SK-N-MC (cell line): ENCODE measurements at regions not wholly inside any gene's neighbourhood (a gene's known extent, or its start where the extent isn't known, plus 50 kb on each side); places are given as distances from the start of the nearest gene placed in this dataset.

Experiments
- DNase-seq: peaks from one replicate; pipeline ENCODE4 v3.0.0-alpha.2; 2011; ENCODE audit warnings: low read depth, low spot score
- H3K27ac ChIP-seq: fragments of 200-600 bp; sonication (generic); 2 replicates; pipeline ENCODE4 v1.5.1; 2016; ENCODE audit warnings: mixed run types
- H3K36me3 ChIP-seq: fragments of 200-600 bp; sonication (generic); 2 replicates; pipeline ENCODE4 v1.6.1; 2017; ENCODE audit warnings: antibody characterized with exemption, low read length, mixed read lengths; ENCODE audit not compliant: insufficient read depth
- H3K4me3 ChIP-seq: fragments of 200-600 bp; sonication (generic); 2 replicates; pipeline ENCODE4 v1.5.1; 2016
- H3K9ac ChIP-seq: fragments of 200-600 bp; sonication (generic); 2 replicates; pipeline ENCODE4 v1.8.0; 2017; ENCODE audit warnings: mixed run types, mixed read lengths; ENCODE audit not compliant: insufficient read length
- H3K9me3 ChIP-seq: fragments of 200-600 bp; sonication (generic); 2 replicates; pipeline ENCODE4 v1.6.1; 2017; ENCODE audit warnings: low read depth, mild to moderate bottlenecking, antibody characterized with exemption, low read length, moderate library complexity, mixed read lengths
- EZH2 ChIP-seq: fragments of 200-600 bp; sonication (generic); IDR thresholded peaks from one replicate; pipeline ENCODE4 v1.6.1; 2017; ENCODE audit warnings: antibody characterized with exemption
- FOXP2 ChIP-seq: optimal IDR thresholded peaks from 2 replicates; pipeline ENCODE3; 2011; ENCODE audit warnings: mild to moderate bottlenecking, moderate library complexity; ENCODE audit not compliant: insufficient read depth; ENCODE audit errors: extremely low read length, control extremely low read depth
- POLR2AphosphoS5 ChIP-seq: IDR thresholded peaks from 2 replicates; pipeline ENCODE4 v1.6.1; 2012; ENCODE audit warnings: mild to moderate bottlenecking, low read depth, low read length, borderline replicate concordance

GRCh38 chr12:124487834-124488165 lies 79.6 kb downstream of the NCOR2 start:
- peaks cover 7% of the 10 kb centered on the region; the same call in 1 of the 2 replicates for H3K36me3 ChIP-seq
- H3K9me3 ChIP-seq = no peaks in the 10 kb centered on the region
- no peak for DNase-seq
- no peak overlapping the region for H3K9ac ChIP-seq
- H3K4me3 ChIP-seq = no peak overlapping the region
- no peak for TF ChIP-seq FOXP2
- TF ChIP-seq EZH2 = no peak
- TF ChIP-seq POLR2AphosphoS5 = no peak
- no peak overlapping the region for H3K27ac ChIP-seq

- no peak for DNase-seq
- Histone ChIP-seq H3K36me3 (peaks cover 7% of the 10 kb centered on the region; the same call in 1 of the 2 replicates), H3K9ac (no peak overlapping the region), H3K4me3 (no peak overlapping the region), H3K9me3 (no peaks in the 10 kb centered on the region), H3K27ac (no peak overlapping the region)
- TF ChIP-seq POLR2AphosphoS5 (no peak), EZH2 (no peak), FOXP2 (no peak)
Measured at GRCh38 chr12:124487066-124487833, 80.2 kb downstream of the NCOR2 start.

GRCh38 chr12:124486346-124486963 lies 81.0 kb downstream of the NCOR2 start:
- no peak overlapping the region for H3K9ac ChIP-seq

GRCh38 chr12:124485371-124485770 lies 82.0 kb downstream of the NCOR2 start:
- Histone ChIP-seq H3K4me3 (no peak overlapping the region), H3K27ac (no peak overlapping the region), H3K36me3 (peaks cover 7% of the 10 kb centered on the region; the same call in 1 of the 2 replicates), H3K9ac (no peak overlapping the region), H3K9me3 (no peaks in the 10 kb centered on the region)
- TF ChIP-seq EZH2 (no peak), FOXP2 (no peak), POLR2AphosphoS5 (no peak)
- no peak for DNase-seq

More at GRCh38 chr12:124486346-124486963, 81.0 kb downstream of the NCOR2 start:
- DNase-seq = no peak
- Histone ChIP-seq H3K36me3 (peaks cover 7% of the 10 kb centered on the region; the same call in 1 of the 2 replicates), H3K4me3 (no peak overlapping the region), H3K9me3 (no peaks in the 10 kb centered on the region), H3K27ac (no peak overlapping the region)
- no peak for TF ChIP-seq FOXP2
- TF ChIP-seq EZH2 = no peak
- TF ChIP-seq POLR2AphosphoS5 = no peak

- Histone ChIP-seq H3K9ac (no peak overlapping the region), H3K27ac (no peak overlapping the region), H3K36me3 (peaks cover 7% of the 10 kb centered on the region; the same call in 1 of the 2 replicates), H3K4me3 (no peak overlapping the region), H3K9me3 (no peaks in the 10 kb centered on the region)
- no peak for TF ChIP-seq EZH2
- no peak for TF ChIP-seq FOXP2
- TF ChIP-seq POLR2AphosphoS5 = no peak
- DNase-seq = no peak
Measured at GRCh38 chr12:124484526-124484953, 82.9 kb downstream of the NCOR2 start.

DNA sequence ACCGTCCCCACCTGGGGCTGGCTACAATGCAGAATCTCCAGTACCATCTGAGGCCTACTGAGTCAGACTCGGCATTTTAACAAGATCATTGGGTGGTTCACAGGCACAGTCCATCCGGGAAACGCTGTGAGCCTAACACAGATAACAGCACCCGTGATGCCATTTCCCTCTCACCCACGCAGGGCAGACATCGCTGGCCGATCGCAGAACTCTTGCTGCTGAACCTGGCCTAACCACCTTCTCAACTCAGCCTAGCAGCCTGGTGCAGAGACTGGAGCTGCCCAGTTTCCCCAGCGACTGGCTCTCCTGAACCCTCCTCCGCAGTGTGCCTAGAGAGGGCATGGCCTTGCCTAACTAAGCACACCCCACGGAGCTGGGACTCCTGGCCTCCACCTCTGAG lies 83.3 kb downstream of the NCOR2 start:
- H3K9me3 ChIP-seq = no peaks in the 10 kb centered on the region
- H3K36me3 ChIP-seq = peaks cover 7% of the 10 kb centered on the region; the same call in 1 of the 2 replicates
- no peak for DNase-seq
- TF ChIP-seq EZH2 (no peak), POLR2AphosphoS5 (no peak), FOXP2 (no peak)
- no peak overlapping the region for H3K9ac ChIP-seq
- H3K4me3 ChIP-seq = no peak overlapping the region
- H3K27ac ChIP-seq = no peak overlapping the region

DNA sequence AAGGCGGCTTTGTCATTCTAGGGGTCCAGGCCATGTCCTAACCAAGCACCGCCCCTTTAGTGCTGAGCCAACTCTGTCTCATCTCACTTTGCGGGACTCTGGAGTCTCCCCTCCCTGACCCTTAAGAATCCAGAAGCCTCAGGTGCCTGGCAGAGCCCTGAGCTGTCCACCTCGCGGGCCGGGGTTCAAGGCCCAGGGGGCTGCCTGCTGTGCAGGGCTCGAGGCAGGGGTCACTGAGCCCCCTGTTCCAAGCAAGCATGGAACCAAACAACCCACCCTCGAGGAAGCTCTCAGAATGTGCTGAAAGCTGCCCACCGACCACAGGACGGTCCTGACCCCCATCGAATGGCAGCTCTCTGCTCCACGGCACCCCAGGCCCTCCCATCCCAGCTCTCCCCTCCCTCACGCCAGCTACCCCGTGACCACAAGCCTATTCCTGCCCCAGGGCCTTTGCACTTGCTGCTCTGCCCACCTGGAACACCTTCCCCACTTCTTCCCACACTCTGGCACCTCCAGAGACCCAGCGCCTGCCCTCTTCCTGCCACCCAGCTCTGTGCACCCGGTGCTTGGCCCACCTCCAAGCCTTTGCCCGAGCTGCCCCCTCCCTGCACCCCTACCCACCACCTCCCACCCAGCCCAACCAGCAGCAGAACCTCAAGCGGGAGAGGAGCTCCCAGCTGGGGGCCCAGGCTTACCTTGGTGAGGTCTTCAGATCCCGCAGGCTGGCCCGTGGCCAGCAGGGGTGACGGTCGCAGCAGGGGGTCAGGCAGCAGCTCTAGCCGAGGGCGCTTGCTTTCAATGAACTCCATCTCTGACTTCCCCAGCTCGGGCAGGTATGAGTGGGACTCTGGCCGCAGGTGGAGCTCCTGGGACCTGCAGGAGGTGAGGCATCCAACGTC lies 84.3 kb downstream of the NCOR2 start:
- H3K36me3 ChIP-seq = peaks cover 7% of the 10 kb centered on the region; the same call in 1 of the 2 replicates
- no peak overlapping the region for H3K27ac ChIP-seq
- H3K9me3 ChIP-seq = no peaks in the 10 kb centered on the region
- DNase-seq = no peak
- H3K4me3 ChIP-seq = no peak overlapping the region
- TF ChIP-seq POLR2AphosphoS5 = no peak
- TF ChIP-seq FOXP2 = no peak
- no peak for TF ChIP-seq EZH2
- no peak overlapping the region for H3K9ac ChIP-seq

- Histone ChIP-seq H3K27ac (no peak overlapping the region), H3K9ac (no peak overlapping the region), H3K4me3 (no peak overlapping the region), H3K9me3 (no peaks in the 10 kb centered on the region), H3K36me3 (peaks cover 12% of the 10 kb centered on the region)
- TF ChIP-seq FOXP2 = no peak
- no peak for TF ChIP-seq EZH2
- no peak for TF ChIP-seq POLR2AphosphoS5
- DNase-seq = no peak
Measured at GRCh38 chr12:124482567-124482893, 84.9 kb downstream of the NCOR2 start.
